H9 (cell line): ENCODE measurements at regions not wholly inside any gene's neighbourhood (a gene's known extent, or its start where the extent isn't known, plus 50 kb on each side); places are given as distances from the start of the nearest gene placed in this dataset.
A peak's percentile ranks its signal among the peaks of the same experiment; 100 is the strongest.

Experiments
- DNase-seq: peaks from one replicate; pipeline ENCODE4 v3.0.0-alpha.2; 2017
- H2AFZ ChIP-seq: one replicate; pipeline ENCODE4 v1.6.1; 2013; ENCODE audit warnings: mild to moderate bottlenecking, low read length, control low read depth, moderate library complexity
- H2AK5ac ChIP-seq: 2 replicates; pipeline ENCODE4 v1.6.1; 2013; ENCODE audit warnings: low read length, control low read depth, mixed read lengths; ENCODE audit not compliant: insufficient read length
- H2BK120ac ChIP-seq: one replicate; pipeline ENCODE4 v1.6.1; 2013; ENCODE audit warnings: low read depth, mild to moderate bottlenecking, low read length, control low read depth, inconsistent platforms; ENCODE audit not compliant: poor library complexity, severe bottlenecking
- H2BK12ac ChIP-seq: 2 replicates; pipeline ENCODE4 v1.6.1; 2013; ENCODE audit warnings: low read length, control low read depth, mixed read lengths, low read depth; ENCODE audit not compliant: insufficient read length
- H2BK15ac ChIP-seq: 2 replicates; pipeline ENCODE4 v1.6.1; 2013; ENCODE audit warnings: low read depth, low read length, control low read depth
- H2BK20ac ChIP-seq: one replicate; pipeline ENCODE4 v1.6.1; 2013; ENCODE audit warnings: low read depth, mild to moderate bottlenecking, low read length, control low read depth, inconsistent platforms; ENCODE audit not compliant: poor library complexity, severe bottlenecking
- H2BK5ac ChIP-seq: 2 replicates; pipeline ENCODE4 v1.6.1; 2013; ENCODE audit warnings: low read length, control low read depth, mixed read lengths; ENCODE audit not compliant: insufficient read length
- H3K14ac ChIP-seq: 2 replicates; pipeline ENCODE4 v1.6.1; 2013; ENCODE audit warnings: low read length, control low read depth; ENCODE audit not compliant: insufficient read depth
- H3K18ac ChIP-seq: 2 replicates; pipeline ENCODE4 v1.6.1; 2013; ENCODE audit warnings: low read depth, mild to moderate bottlenecking, mixed read lengths, low read length, control low read depth; ENCODE audit not compliant: insufficient read length
- H3K23ac ChIP-seq: 2 replicates; pipeline ENCODE4 v1.6.1; 2013; ENCODE audit warnings: low read length, control low read depth, mixed read lengths, low read depth; ENCODE audit not compliant: insufficient read length
- H3K23me2 ChIP-seq: 2 replicates; pipeline ENCODE4 v1.6.1; 2013; ENCODE audit warnings: low read depth, mild to moderate bottlenecking, mixed read lengths, low read length, control low read depth; ENCODE audit not compliant: insufficient read length, poor library complexity, severe bottlenecking
- H3K27ac ChIP-seq: 2 replicates; pipeline ENCODE4 v1.5.1; 2013; ENCODE audit warnings: low read length, control low read depth, mixed read lengths, low read depth; ENCODE audit not compliant: insufficient read length
- H3K27me3 ChIP-seq: 2 replicates; pipeline ENCODE4 v1.6.1; 2013; ENCODE audit warnings: low read length, control low read depth, inconsistent platforms; ENCODE audit not compliant: insufficient read depth
- H3K4ac ChIP-seq: 2 replicates; pipeline ENCODE4 v1.6.1; 2013; ENCODE audit warnings: low read depth, mild to moderate bottlenecking, control low read depth, inconsistent platforms, low read length, moderate library complexity
- H3K4me1 ChIP-seq: 2 replicates; pipeline ENCODE4 v1.6.1; 2013; ENCODE audit warnings: low read length, control low read depth, inconsistent platforms; ENCODE audit not compliant: insufficient read depth
- H3K4me2 ChIP-seq: 2 replicates; pipeline ENCODE4 v1.6.1; 2013; ENCODE audit warnings: low read length, control low read depth, mixed read lengths; ENCODE audit not compliant: insufficient read length, insufficient read depth
- H3K56ac ChIP-seq: 2 replicates; pipeline ENCODE4 v1.6.1; 2013; ENCODE audit warnings: low read depth, mild to moderate bottlenecking, mixed read lengths, low read length, control low read depth; ENCODE audit not compliant: insufficient read length
- H3K79me1 ChIP-seq: 2 replicates; pipeline ENCODE4 v1.6.1; 2013; ENCODE audit warnings: low read depth, mild to moderate bottlenecking, moderate library complexity, low read length, control low read depth, inconsistent platforms; ENCODE audit not compliant: insufficient read depth, poor library complexity, severe bottlenecking
- H3K79me2 ChIP-seq: 2 replicates; pipeline ENCODE4 v1.6.1; 2013; ENCODE audit warnings: low read length, control low read depth, inconsistent platforms; ENCODE audit not compliant: insufficient read depth
- H3K9ac ChIP-seq: 2 replicates; pipeline ENCODE4 v1.6.1; 2013; ENCODE audit warnings: low read length, control low read depth, mixed read lengths; ENCODE audit not compliant: insufficient read length; ENCODE audit errors: extremely low read depth
- H3K9me3 ChIP-seq: one replicate; pipeline ENCODE4 v1.6.1; 2013; ENCODE audit warnings: low read depth, low read length, inconsistent platforms; ENCODE audit not compliant: control insufficient read depth
- H3T11ph ChIP-seq: one replicate; pipeline ENCODE4 v1.6.1; 2013; ENCODE audit warnings: mild to moderate bottlenecking, low read length, control low read depth, inconsistent platforms
- H4K20me1 ChIP-seq: one replicate; pipeline ENCODE4 v1.6.1; 2013; ENCODE audit not compliant: control insufficient read depth, insufficient read length, insufficient read depth
- H4K5ac ChIP-seq: 2 replicates; pipeline ENCODE4 v1.6.1; 2013; ENCODE audit warnings: low read depth, mild to moderate bottlenecking, mixed read lengths, low read length, control low read depth; ENCODE audit not compliant: insufficient read length
- H4K8ac ChIP-seq: replicated peaks from 2 replicates; pipeline ENCODE4 v1.6.1; 2013; ENCODE audit warnings: low read length, control low read depth, mixed read lengths, low read depth; ENCODE audit not compliant: insufficient read length
- H4K91ac ChIP-seq: 2 replicates; pipeline ENCODE4 v1.6.1; 2013; ENCODE audit warnings: low read depth, mild to moderate bottlenecking, moderate library complexity, mixed read lengths, low read length, control low read depth; ENCODE audit not compliant: insufficient read length
- H3K27ac Mint-ChIP-seq, 3 experiments: 2 replicates in 2 of 3; 3 replicates in 1 of 3; pipeline ENCODE4 v1.8.0; 2020 to 2021; ENCODE audit warnings: mixed read lengths in 3 of 3, mild to moderate bottlenecking in 1 of 3, moderate library complexity in 1 of 3
- H3K27me3 Mint-ChIP-seq: 2 replicates; pipeline ENCODE4 v1.8.0; 2021; ENCODE audit warnings: low read depth, mild to moderate bottlenecking, moderate library complexity, mixed read lengths
- H3K36me3 Mint-ChIP-seq, 3 experiments: 2 replicates in 2 of 3; 3 replicates in 1 of 3; pipeline ENCODE4 v1.8.0; 2020 to 2021; ENCODE audit warnings: low read depth in 3 of 3, mixed read lengths in 3 of 3; ENCODE audit not compliant: insufficient read depth in 1 of 3
- H3K4me1 Mint-ChIP-seq, 2 experiments: 2 replicates each; pipeline ENCODE4 v1.8.0; 2020; ENCODE audit warnings: mixed read lengths in 2 of 2
- H3K4me3 Mint-ChIP-seq, 2 experiments: 2 replicates in 1 of 2; 3 replicates in 1 of 2; pipeline ENCODE4 v1.8.0; 2020 to 2021; ENCODE audit warnings: mild to moderate bottlenecking in 2 of 2, mixed read lengths in 2 of 2, moderate library complexity in 1 of 2
- H3K9me3 Mint-ChIP-seq, 2 experiments: 2 replicates in 1 of 2; 3 replicates in 1 of 2; pipeline ENCODE4 v1.8.0; 2020; ENCODE audit warnings: mild to moderate bottlenecking in 2 of 2, mixed read lengths in 2 of 2, moderate library complexity in 1 of 2
- CTCF ChIP-seq: fragments of 200-600 bp; sonication (generic); conservative IDR thresholded peaks from 3 replicates; pipeline ENCODE4 v1.8.0; 2021; ENCODE audit warnings: antibody characterized with exemption, mild to moderate bottlenecking
- WGBS: extraction: QIAGEN DNeasy Blood & Tissue Kit; methylation state at CpG from one replicate; pipeline ENCODE4 v1.1.7; 2013; ENCODE audit warnings: missing lambda C conversion rate, low lambda C conversion rate, mixed read lengths; ENCODE audit not compliant: insufficient read length; ENCODE audit errors: extremely low coverage; 5-methylcytosine and 5-hydroxymethylcytosine counted together

GRCh38 chr16:86089991-86090390 lies 191.0 kb downstream of the IRF8 start:
- Mint-ChIP-seq H3K4me3 (no peak overlapping the region), H3K4me1 (peaks cover 16 to 26% of the 10 kb centered on the region in 2 experiments), H3K9me3 (no peaks in the 10 kb centered on the region), H3K27me3 (peaks cover 2% of the 10 kb centered on the region), H3K36me3 (no peaks in the 10 kb centered on the region), H3K27ac (peak overlapping the region in 1 of 3 experiments; percentile 34; a peak in 2 of 7 replicates)
- no CpG with 5 or more reads among the region's 5 CpGs for WGBS
- Histone ChIP-seq H2BK12ac (no peak overlapping the region), H3K23ac (no peak overlapping the region), H3K27me3 (no peaks in the 10 kb centered on the region), H4K8ac (no peak overlapping the region), H2AK5ac (no peak overlapping the region), H3K9ac (no peak overlapping the region), H4K20me1 (no peaks in the 10 kb centered on the region), H2AFZ (no peak overlapping the region), H3K79me2 (no peaks in the 10 kb centered on the region), H3T11ph (no peak overlapping the region), H4K91ac (no peak overlapping the region), H4K5ac (no peak overlapping the region), H2BK15ac (no peak overlapping the region), H3K27ac (no peak overlapping the region), H3K4me2 (no peak overlapping the region), H3K18ac (no peak overlapping the region), H3K23me2 (no peaks in the 10 kb centered on the region), H3K9me3 (no peaks in the 10 kb centered on the region), H3K4me1 (no peaks in the 10 kb centered on the region), H3K14ac (no peak overlapping the region), H3K4ac (no peak overlapping the region), H3K79me1 (no peaks in the 10 kb centered on the region), H2BK5ac (no peak overlapping the region), H2BK20ac (no peak overlapping the region), H3K56ac (no peak overlapping the region), H2BK120ac (no peak overlapping the region)
- TF ChIP-seq CTCF = no peak
- DNase-seq = no peak
